ENCODE measurements at regions not wholly inside any gene's neighbourhood (a gene's known extent, or its start where the extent isn't known, plus 50 kb on each side); places are given as distances from the start of the nearest gene placed in this dataset.

GRCh38 chr9:79857188-79857587 lies 285.4 kb downstream of the TLE4 start:
- no peak for TF ChIP-seq CTCF (IDR thresholded peaks at IDR 0.05; ENCODE audit: insufficient read depth, low read length, poor library complexity, severe bottlenecking)
- TF ChIP-seq EZH2phosphoT487 (conservative IDR thresholded peaks at IDR 0.05; ENCODE audit: low read length), result no peak
